ENCODE measurements at regions not wholly inside any gene's neighbourhood (a gene's known extent, or its start where the extent isn't known, plus 50 kb on each side); places are given as distances from the start of the nearest gene placed in this dataset.

DNA sequence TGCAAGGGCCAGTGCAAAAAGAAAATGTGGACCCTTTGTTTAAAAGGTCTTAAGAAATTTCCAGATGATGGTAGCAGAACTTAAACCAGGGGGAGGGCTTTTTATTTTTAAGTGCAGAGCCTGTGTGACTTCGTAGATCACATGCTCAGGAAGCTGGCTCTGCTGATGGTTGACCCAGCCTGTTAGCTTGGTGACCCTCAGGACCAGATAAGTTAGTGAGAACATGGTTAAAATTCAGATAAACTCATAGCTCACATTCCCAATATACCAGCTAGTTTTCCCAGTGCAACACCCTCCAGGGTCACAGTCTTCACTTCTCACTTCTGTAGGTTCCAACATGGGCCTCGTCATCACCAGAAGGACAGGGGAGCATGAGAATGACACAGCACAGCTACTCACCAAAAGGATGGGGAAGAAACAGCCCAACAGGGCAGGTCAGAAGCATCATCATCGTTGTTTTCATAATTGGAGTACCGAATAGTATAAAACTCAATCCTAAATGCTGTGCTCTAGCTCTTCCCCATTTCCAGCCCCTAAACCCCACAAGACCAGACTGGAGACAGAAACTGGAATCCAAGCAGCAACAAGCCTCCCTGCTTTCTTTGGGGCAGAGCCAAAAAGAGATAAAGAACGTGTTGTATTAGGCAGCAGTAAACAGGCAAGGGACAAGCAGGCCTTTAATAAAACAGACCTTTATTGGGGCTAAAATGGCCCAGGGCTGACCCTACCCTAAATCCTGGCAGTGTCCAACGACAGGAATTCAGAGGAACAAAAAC is 102.2 kb upstream of the ANKRD1 start:
- TF ChIP-seq, protein P1, sequence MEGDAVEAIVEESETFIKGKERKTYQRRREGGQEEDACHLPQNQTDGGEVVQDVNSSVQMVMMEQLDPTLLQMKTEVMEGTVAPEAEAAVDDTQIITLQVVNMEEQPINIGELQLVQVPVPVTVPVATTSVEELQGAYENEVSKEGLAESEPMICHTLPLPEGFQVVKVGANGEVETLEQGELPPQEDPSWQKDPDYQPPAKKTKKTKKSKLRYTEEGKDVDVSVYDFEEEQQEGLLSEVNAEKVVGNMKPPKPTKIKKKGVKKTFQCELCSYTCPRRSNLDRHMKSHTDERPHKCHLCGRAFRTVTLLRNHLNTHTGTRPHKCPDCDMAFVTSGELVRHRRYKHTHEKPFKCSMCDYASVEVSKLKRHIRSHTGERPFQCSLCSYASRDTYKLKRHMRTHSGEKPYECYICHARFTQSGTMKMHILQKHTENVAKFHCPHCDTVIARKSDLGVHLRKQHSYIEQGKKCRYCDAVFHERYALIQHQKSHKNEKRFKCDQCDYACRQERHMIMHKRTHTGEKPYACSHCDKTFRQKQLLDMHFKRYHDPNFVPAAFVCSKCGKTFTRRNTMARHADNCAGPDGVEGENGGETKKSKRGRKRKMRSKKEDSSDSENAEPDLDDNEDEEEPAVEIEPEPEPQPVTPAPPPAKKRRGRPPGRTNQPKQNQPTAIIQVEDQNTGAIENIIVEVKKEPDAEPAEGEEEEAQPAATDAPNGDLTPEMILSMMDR (IDR thresholded peaks at IDR 0.05), result no peak
- TF ChIP-seq POLR2A (IDR thresholded peaks at IDR 0.05) (no peak), POLR2AphosphoS5 (IDR thresholded peaks at IDR 0.05) (no peak)
